ENCODE measurements at regions not wholly inside any gene's neighbourhood (a gene's known extent, or its start where the extent isn't known, plus 50 kb on each side); places are given as distances from the start of the nearest gene placed in this dataset.
A peak's percentile ranks its signal among the peaks of the same experiment; 100 is the strongest.
"Not testable (repeated sequence)": the region's sequence is repeated elsewhere in the genome, so short reads cannot be mapped to it uniquely, and the experiment has no call there.

DNA sequence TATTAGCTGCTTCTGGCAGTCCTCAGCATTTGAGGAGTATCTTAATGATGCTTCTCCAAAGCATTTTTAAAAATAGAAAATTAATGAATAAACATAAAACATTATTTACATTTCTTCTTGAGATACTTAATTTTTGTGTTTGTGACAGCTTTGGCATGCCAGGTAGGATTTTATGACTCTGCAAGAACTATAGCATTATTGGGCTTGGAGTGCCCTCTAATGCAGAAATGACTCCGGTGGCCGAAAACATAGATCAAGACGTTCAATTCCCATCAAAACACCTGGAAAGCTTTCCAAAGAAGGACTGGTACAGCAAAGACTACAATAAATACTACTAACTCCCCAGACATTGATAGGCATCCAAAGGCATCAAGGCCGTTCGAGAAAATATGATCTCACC is 366.4 kb upstream of the CXADR start:
- in situ Hi-C loops (cut with HindIII; ENCODE audit: low pct_unique_long_range_greater_than_20kb, low sequenced_read_pairs): no loop called here
- no peak for DNase-seq (ENCODE audit: low read depth)

DNA sequence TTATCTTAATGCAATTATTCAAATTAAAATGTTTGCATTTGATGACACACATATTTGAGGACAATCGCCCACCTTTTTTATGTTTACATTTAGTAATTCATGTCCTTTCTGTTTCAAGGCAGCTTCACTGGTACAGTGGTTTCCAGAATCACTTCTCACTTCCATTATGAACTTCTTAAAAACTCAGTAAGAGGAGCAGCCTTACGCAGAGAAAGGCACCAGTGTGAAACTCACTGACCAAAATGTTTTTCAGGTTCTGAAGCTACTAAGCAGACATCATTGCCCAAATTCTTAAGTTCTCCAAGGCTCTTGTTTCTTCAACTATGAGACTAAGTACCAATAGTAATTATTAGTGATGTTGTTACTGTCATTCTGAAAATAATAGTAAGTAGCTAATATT is 353.1 kb upstream of the CXADR start:
- DNase-seq (ENCODE audit: low read depth): no peak
- in situ Hi-C loops (cut with HindIII; ENCODE audit: low pct_unique_long_range_greater_than_20kb, low sequenced_read_pairs): no loop called here

DNA sequence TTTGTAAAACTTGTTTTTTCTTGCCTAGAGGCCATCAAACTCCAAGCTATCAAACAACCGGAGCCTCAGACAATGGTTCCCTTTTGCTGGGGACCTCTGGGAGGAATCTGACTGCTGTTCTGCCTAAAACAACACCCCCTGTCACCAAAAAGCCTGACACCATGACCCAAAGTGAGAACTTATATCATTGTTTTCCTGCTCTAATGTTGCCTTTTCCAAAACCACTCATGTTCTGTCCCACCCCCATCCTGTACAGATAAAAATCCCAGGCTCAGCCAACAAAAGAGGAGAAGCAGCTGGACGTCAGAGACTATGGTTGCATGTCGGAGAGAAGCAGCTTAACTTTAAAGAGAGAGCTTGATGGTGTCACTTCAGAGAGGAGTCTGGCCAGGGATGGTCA is 327.2 kb upstream of the CXADR start:
- in situ Hi-C loops (cut with HindIII; ENCODE audit: low pct_unique_long_range_greater_than_20kb, low sequenced_read_pairs): no loop called here
- DNase-seq (ENCODE audit: low read depth): no peak

DNA sequence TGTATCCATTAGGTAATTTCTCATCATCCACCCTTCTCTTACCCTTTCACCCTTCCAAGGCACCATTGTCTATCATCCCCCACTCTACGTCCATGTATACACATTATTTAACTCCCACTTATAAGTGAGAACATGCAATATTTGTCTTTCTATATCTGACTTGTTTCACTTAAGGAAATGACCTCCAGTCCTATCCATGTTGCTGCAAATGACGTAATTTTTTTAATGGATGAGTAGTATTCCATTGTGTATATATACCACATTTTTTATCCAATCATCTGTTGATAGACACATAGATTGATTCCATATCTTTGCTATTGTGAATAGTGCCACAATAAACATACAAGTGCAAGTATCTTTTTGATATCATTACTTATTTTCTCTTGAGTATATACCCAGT is 322.9 kb upstream of the CXADR start:
- in situ Hi-C loops (cut with HindIII; ENCODE audit: low pct_unique_long_range_greater_than_20kb, low sequenced_read_pairs): no loop called here
- DNase-seq (ENCODE audit: low read depth): no peak

DNA sequence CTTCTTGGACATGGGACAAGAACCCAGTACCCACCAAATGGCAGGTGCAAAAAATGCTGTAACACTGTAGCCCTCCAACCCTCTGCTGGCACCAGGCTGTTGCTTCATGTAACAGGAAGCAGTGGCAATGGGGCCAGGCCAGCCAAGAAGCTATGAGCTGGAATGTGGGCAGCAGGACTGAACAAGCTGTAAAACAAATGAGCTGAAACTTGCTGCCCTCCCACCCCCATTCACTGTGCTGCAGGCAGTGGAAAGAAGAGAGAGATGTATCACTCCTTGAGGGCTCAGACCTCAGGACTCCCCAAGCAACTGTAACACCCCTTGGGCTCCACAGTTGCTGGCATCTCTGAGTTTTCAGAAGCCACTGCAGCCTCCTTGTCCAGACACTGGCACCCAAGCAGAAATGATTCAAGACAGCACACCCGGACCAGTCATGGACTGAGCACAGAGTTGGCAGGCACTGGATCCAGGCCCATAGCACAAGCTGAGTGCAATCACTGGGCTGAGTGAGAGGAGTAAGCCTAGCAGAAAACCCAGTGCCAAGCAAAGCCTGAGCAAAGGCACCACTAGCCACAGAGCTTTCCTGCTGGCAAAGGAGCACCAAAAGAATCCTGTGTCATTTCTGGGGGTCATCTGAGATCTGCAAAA is 321.4 kb upstream of the CXADR start:
- in situ Hi-C loops (cut with HindIII; ENCODE audit: low pct_unique_long_range_greater_than_20kb, low sequenced_read_pairs): no loop called here
- no peak for DNase-seq (ENCODE audit: low read depth)

DNA sequence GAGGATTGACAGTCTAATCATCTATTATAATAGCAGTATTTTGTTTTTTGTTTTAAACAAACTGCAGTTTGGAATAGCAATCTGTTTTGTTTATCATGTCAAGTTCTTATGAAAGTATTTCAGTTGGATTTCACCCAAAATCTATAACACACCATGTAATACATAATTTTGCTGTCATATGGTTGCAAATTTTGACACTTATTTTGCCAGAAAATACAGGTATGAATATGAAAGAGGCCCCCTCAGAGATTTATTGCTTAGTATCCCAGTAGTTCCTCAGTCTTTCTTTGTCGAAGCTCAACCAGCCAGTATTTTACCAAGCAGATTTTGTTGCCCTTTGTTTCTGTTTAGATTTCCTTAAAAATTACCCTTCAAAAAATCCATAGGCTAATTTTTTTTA is 317.5 kb upstream of the CXADR start:
- no peak for DNase-seq (ENCODE audit: low read depth)
- in situ Hi-C loops (cut with HindIII; ENCODE audit: low pct_unique_long_range_greater_than_20kb, low sequenced_read_pairs): no loop called here

DNA sequence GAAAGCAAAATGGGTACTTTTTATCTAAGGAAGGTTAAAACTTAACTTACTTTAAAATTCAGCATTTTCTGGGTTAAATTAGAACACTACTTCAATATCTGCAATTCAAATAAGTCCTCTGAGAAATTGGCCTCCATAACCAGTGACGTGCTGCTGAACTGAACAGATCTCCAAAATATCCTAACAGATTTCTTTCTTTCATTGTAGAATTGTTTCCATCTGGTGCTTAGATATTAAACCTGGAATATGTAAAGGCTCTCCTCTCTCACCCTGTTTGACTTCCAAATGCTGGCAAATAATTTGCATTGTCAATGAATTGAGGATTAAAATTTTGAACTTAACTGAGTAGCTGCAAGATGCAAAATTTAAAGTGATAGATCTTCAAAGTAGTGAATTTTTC is 316.9 kb upstream of the CXADR start:
- no peak for DNase-seq (ENCODE audit: low read depth)
- in situ Hi-C loops (cut with HindIII; ENCODE audit: low pct_unique_long_range_greater_than_20kb, low sequenced_read_pairs): no loop called here

DNA sequence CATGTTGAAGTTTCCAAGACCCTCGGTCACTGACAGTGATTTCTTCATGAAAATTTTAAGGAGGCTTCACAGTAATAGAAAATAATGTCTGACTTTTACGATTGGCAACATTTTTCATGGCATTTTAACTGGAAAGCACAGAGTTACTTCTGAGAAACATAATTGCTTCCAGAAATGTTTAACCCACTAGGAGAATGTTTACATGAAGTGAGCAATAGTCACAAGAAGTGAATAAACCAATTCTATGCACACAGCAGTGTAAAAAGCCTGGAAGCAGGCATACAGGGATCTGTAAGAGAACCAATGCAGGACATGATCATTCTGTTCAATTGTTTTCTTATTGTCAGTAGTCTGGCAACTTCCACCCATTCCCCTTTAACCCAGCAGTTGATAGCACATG is 316.2 kb upstream of the CXADR start:
- no peak for DNase-seq (ENCODE audit: low read depth)
- in situ Hi-C loops (cut with HindIII; ENCODE audit: low pct_unique_long_range_greater_than_20kb, low sequenced_read_pairs): no loop called here

DNA sequence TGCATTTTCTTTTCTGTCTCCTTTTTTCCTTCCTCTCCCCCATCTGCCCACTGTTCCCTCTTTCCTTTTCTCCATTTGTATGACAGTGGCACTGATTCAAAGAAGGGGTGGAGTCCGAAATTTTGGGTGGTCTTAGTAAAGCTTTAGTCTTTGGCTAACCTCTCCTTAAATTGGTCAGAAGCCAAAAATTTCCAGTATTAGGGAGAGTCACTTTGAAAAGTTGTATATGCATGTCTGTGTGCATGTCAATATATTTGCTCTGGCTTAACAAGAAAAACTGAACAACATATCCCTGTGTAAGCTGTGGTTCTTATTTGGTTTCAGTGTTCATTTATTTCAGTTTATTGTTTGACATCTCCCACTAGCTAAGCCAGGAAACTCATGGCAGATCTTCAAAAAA is 314.8 kb upstream of the CXADR start:
- in situ Hi-C loops (cut with HindIII; ENCODE audit: low pct_unique_long_range_greater_than_20kb, low sequenced_read_pairs): no loop called here
- no peak for DNase-seq (ENCODE audit: low read depth)

DNA sequence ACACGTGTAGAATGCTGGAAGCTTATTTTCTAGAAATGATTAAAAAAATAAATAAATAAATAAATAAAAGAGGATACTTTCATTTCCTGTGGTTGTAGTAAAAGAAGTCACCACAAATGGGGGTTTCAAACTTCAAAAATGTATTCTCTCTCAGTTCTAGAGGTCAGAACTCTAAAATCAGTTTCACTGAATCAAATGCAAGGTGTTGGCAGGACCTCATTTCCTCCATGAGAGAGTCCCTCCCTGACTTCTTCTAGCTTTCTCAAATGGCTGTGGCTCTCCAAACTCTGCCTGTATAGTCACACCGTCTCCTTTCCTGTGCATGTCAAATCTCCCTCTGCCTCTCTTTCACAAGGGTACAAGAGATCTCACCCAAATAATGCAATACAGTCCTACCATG is 312.6 kb upstream of the CXADR start:
- DNase-seq (ENCODE audit: low read depth): no peak
- in situ Hi-C loops (cut with HindIII; ENCODE audit: low pct_unique_long_range_greater_than_20kb, low sequenced_read_pairs): no loop called here

DNA sequence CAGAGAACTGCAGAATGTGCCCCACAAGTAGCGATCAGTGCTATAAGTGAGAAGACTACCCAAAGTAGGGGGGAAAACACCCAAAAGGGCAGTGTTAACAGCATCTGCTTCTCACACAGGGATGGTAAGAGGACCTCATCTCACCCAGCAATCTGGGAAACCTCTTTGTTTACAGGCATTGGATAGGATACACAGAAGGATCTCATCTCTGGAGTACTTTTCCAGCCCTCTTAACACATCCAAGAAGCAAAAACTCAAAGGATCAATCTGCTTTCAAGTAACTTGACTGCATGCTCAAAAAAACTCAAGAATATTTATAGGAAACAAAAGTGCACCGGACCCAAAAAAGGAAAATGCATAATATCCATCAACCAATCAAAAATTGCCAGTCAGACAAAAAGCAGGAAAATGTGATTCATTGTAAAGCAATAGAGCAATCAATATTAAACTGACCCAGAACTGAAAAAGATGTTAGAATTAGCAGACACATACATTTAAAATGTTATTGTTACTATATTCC is 311.0 kb upstream of the CXADR start:
- no peak for DNase-seq (ENCODE audit: low read depth)
- in situ Hi-C loops (cut with HindIII; ENCODE audit: low pct_unique_long_range_greater_than_20kb, low sequenced_read_pairs): no loop called here

DNA sequence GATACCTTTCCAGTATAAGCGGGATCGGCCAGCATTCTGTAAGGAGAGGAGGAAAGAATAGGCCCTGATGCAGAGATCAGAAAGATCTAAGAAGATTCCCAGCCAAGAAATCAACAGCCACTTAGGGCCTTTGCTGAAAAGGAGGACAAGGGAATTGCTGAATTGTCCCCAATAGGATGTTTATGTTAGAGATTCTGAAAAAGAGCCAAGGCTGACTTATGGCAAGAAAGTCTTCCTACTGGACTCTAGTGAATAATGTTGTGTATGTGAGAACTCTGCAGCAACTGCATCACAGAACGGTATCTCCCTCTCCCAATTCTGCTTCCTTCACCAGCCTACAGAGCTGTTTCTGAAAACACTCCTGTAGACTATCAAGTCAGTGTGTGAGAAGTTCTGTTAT is 298.0 kb upstream of the CXADR start:
- in situ Hi-C loops (cut with HindIII; ENCODE audit: low pct_unique_long_range_greater_than_20kb, low sequenced_read_pairs): no loop called here
- DNase-seq (ENCODE audit: low read depth): no peak

DNA sequence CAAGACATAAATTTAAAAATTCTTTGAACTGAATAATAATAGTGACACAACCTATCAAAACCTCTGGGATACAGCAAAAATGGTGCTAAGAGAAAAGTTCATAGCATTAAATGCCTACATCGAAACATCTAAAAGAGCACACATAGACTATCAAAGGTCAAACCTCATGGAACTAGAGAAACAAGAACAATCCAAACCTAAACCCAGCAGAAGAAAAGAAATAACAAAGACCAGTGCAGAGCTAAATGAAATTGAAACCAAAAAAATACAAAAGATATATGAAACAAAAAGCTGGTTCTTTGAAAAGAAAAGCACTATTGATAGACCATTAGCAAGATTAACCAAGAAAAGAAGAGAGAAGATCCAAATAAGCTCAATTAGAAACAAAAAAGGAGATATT is 293.8 kb upstream of the CXADR start:
- in situ Hi-C loops (cut with HindIII; ENCODE audit: low pct_unique_long_range_greater_than_20kb, low sequenced_read_pairs); DNase-seq (ENCODE audit: low read depth): not testable (repeated sequence)

DNA sequence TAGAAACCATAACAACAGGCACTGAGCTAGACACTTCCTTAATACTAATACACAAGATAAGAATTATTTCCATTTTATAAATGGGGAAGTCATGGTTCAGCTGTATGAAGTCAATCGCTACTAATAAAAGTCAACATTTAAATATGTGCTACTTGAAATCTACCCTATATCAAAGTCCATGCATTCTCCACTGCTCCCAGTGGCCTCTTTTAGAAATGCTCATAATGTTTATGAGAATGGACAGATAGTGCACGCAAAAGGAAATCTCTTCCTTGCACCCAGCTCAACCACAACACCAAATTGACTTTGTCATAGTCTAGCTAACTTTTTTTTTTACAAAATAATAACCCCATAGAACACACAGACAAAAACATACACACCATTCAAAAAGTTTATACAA is 281.7 kb upstream of the CXADR start:
- in situ Hi-C loops (cut with HindIII; ENCODE audit: low pct_unique_long_range_greater_than_20kb, low sequenced_read_pairs): no loop called here
- no peak for DNase-seq (ENCODE audit: low read depth)

DNA sequence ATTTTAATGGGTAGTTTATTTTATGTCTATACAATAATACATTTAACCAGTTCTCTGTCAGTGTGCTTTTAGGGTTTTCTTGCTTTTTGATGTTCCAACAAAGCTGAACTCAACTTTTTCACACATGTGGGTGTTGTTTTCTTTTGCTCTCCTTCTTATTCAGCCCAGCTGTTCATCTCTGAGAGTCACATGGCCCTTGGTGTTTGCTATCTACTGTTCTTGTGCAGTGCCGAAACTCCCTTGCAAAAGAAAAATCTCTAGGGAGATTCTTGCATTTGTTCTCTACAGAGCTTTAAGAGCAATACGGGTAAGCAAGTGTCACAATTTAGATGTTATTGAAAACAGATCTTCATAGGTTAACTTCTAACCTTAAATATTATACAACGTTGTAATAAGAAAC is 281.1 kb upstream of the CXADR start:
- DNase-seq (ENCODE audit: low read depth): no peak
- in situ Hi-C loops (cut with HindIII; ENCODE audit: low pct_unique_long_range_greater_than_20kb, low sequenced_read_pairs): no loop called here

DNA sequence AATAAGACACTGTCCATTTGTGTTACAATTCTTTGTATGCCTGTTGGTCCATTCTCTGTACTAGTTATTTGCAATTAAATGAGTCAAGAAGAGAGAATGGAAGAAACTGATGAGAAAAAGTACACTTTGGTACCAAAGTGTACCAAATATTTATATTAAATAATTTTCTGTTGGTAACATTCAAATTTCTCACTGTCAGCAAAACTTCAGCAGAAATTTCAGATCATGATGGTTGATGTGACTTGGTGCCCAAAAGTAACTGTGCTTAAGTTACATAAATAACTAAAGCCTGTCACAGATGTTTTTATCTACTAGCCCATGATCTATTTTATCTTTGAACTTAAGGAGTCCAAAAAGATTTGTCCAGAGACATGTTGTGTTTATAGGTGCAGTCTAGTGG is 274.4 kb upstream of the CXADR start:
- in situ Hi-C loops (cut with HindIII; ENCODE audit: low pct_unique_long_range_greater_than_20kb, low sequenced_read_pairs): no loop called here
- DNase-seq (ENCODE audit: low read depth): no peak

DNA sequence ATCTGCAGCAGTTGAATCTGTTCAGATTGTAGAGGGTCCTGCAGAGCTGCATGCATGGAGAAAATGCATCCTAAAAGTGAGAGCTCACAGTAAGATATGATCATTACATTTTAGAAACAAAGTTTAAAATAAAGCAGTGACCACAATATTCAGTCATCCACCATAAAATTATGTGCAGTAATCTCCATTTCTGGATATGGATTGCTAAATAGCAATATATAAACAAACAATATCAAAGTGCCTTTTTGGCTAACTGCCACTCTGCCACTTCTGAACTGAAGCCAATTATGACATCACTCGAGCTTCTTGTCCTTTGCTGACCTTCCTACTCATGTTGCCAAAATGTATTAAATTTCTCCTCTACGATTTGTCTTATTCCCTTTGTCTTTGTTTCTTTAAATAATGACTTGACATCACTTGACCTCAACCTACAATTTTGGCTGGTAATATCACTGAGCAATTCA is 262.0 kb upstream of the CXADR start:
- in situ Hi-C loops (cut with HindIII; ENCODE audit: low pct_unique_long_range_greater_than_20kb, low sequenced_read_pairs): no loop called here
- DNase-seq (ENCODE audit: low read depth): no peak

DNA sequence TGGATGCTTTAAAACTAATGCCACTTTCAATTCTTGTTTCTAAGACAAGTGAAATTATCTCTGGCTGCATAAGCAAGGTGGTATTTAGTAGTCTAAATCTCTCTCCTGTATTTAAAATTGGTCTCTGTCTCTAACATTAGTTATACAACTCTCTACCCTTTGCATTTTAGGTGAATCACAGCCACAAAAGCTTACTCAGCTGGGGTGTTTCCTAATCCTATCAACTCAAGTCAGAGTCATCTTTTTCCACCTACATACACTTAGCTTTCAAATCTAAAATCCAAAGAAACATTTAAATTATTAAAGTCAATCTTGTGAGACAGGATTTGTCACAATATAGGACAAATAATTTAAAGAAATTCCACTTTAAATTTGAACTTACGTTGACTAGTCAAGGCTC is 255.1 kb upstream of the CXADR start:
- in situ Hi-C loops (cut with HindIII; ENCODE audit: low pct_unique_long_range_greater_than_20kb, low sequenced_read_pairs): no loop called here
- DNase-seq (ENCODE audit: low read depth): no peak

DNA sequence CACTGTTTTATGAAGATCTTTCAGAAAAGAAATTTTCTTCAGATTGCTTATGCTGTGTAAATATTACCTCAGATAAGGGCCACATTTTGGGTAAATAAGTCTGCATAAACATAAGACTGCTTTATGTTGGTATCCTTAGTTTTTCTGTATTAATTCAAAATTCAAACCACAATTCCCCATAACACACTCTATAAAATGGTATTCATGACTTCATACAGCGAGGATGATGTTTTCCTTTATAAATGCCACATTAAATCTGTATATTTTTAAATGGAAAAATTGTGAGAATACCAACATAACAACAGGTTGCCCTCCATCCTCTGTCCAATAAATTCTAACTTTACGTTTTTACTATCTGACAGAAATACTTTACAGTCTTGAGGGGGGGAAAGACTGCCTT is 248.7 kb upstream of the CXADR start:
- in situ Hi-C loops (cut with HindIII; ENCODE audit: low pct_unique_long_range_greater_than_20kb, low sequenced_read_pairs): no loop called here

DNA sequence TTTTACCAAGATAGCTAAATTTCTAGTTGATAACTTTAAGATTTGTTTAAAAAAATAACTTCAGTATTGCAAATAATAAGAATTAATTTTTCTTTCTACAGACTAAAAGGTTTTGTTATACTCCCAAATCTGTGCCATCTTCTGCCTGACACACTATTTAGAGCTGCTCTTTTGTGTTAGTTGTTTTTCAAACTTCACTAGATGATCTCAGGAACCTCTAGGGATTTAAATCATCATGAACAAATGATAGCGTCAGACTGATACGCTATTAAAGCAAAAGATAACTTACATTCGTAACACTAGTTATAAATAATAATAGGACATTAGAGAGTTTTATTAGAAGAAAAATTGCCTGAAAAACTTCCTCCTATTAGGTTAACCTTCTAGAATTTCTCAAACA is 243.1 kb upstream of the CXADR start:
- no peak for DNase-seq (ENCODE audit: low read depth)
- in situ Hi-C loops (cut with HindIII; ENCODE audit: low pct_unique_long_range_greater_than_20kb, low sequenced_read_pairs): no loop called here

More for the DNA sequence above, 248.7 kb upstream of the CXADR start:
- no peak for DNase-seq (ENCODE audit: low read depth)

DNA sequence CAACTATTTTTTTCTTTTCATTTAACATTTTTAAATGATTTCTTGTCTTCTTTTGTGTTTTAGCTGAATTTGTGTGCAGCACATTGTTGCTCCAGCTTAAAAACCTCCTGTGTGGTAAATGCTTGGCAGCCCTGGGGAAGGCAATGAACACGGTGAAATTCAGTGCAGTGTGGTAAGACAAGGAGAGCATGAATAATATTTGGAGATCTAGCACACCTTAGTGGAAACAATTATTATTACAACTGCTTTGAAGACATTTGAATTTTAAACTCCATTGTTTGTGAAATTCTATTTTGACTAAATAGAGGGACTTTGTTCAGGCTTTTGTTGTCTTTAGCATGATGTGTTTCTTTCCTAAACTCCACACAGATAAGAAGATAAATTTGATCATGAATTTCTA is 242.6 kb upstream of the CXADR start:
- peak; percentile 9 for DNase-seq (ENCODE audit: low read depth)
- in situ Hi-C loops (cut with HindIII; ENCODE audit: low pct_unique_long_range_greater_than_20kb, low sequenced_read_pairs): no loop called here
